Activated CD4-positive, alpha-beta T cell treated with anti-CD3 and anti-CD28 coated beads, Interleukin-10, Interleukin-2, amounts not matched to agents 100 ng/mL and 50 ng/mL, durations not matched to agents 16 hours and 8 hours (primary cell): ENCODE measurements at regions not wholly inside any gene's neighbourhood (a gene's known extent, or its start where the extent isn't known, plus 50 kb on each side); places are given as distances from the start of the nearest gene placed in this dataset.
"Not testable (repeated sequence)": the region's sequence is repeated elsewhere in the genome, so short reads cannot be mapped to it uniquely, and the experiment has no call there.

ENCODE experiments used
- DNase-seq: peaks from one replicate; pipeline ENCODE4 v3.0.0-alpha.2; 2020

DNA sequence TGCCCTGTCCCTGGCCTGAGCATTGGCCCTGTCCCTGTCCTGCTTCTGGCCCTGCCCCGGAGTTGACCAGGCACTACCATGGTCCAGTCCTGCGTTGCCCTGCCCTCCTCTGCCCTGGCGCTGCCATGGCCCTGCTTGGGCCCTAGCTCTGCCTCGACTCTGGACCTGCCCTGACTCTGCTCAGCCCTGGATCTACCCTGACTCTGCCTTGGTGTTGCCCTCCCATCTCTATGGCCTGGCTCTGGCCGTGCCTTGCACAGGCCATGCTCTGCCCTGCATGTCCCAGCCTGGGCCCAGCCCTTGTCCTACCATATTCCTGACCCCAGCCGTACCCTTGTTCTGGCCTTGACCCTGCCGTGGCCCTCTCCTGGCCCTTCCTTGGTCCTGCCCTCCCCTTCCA, 235.7 kb downstream of the GOLGA6L6 start:
- not testable (repeated sequence) for DNase-seq

DNA sequence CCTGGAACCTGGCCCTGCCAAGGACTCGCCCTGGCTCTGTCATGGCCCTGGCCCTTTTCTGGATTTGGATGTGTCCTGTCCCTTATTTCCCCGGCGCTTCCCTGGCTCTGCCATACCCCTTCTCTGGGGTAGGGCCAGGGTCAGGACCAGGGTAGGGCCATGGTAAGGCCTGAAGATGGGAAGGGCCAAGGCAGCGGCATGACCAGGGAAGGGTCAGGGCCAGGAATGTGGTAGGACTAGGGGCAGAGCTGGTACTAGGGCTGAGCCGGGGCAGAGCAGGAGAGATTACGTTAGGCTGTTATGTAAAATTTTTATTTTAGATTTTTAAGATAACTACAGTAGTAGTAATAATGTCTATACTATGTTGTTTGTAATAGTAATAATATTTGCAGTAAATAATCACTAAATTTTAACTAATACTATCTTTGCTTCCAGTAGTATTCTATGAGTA, 236.6 kb downstream of the GOLGA6L6 start:
- not testable (repeated sequence) for DNase-seq

DNA sequence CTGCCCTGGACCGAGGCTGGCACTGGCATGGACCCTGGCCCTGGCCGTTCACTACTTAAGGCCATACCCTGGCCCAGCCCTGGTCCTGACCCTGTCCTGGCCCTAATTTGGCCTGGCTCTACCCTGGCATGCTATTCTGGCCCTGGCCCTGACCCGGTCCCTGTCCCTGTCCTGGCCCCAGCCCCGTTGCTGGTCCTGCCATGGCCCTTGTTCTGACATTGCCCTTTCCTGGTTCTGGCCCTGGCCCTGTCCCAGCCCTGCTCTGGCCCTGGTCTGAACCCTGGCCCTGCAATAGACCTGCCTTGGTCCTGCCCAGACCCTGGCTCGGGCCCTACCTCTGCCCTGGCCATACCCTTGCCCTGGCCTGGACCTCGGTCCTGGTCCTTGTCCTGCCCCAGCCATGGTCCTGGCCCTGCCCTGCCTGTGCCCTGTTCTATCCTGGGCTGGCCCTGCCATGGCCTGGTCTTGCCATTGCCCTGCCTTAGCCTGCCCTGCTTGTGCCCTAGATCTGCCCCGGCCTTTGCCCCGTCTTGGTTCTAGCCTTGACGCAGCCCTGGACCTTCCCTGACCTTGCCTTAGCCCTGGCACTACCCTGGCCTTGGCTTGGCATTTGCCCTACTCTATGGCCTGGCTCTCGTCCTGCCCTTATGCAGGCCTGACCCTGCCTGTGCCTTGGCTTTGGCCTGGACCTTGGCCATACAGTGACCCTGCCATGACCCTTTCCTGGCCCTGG, 237.2 kb downstream of the GOLGA6L6 start:
- DNase-seq: not testable (repeated sequence)

DNA sequence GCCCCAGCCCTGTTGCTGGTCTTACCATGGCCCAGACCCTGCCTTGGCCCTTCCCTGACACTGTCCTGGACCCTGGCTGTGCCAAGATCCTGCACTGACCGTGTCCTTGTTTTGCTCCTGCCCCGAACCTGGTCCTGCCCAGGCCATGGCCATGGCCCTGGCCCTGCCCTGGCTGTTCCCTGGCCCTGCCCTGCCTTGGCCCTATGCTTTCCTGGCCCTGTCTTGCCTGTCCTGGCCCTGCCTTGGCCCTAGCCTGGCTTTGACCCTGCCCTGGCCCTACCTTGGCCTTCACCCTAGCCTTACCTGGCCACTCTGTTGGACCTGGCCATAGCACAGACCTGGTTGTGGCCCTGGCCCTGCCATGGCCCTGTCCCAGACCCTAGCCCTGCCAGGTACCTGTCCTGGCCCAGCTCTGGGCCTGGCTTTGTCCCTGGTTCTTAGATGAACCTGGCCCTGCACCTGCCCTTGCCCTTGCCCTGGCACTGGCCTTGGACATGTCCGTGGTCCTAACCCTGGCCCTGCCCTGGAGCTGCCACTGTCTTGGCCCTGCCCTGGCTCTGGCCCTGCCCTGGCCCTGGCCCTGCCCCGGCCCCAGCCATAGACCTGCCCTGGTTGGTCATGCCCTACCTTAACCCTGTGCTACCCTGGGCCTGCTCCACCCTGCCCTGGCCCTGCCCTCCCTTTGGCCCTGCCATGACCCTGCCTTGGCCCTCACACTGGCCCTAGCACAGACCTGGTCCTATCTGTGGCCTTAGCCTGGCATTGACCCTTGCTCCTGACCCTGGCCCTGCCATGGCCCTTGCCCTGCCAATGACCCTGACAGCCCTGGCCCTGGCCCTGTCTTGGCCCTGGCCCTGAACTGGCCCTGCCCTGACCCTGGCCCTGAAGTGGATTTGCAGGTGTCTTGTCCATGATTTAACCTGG, 238.1 kb downstream of the GOLGA6L6 start:
- DNase-seq: not testable (repeated sequence)

DNA sequence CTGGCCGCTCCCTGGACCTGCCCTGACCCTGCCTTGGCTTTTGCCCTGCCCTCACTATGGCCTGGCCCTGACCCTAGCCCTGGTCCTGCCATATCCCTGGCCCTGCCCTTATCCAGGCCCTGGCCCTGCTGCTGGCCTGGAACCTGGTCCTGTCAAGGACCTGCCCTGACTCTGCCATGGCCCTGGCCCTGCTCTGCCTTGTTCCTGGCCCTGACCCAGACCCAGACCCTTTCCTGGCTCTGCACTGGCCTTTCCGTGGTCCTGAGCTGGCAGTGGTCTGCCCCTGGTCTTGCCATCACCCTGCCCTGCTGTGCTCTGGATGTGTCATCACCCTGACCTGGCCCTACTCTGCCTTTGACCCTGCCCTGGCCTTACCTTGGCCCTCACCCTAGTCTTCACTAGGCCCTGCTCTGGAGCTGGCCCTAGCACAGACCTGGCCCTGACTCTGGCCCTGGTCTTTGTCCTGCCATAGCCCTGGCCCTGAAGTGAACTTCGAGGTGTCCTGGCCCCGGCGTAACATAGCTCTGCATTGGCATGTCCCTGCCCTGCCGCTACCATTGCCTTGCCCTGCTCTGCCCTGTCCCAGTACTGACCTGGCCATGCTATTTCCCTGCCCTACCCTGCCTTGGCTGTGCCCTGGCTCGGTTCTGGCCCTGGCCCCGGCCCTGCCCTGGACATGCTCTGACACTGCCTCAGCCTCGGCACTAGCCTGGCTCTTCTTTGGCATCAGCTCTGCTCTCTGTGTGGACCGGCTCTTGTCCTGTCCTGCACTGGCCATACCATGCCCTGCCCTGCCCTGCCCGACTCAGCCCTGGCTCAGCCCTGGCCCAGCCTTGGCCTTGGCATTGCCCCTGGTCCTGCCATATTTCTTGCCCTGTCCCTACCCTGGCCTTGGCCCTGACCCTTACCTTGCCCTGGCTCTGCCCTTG, 239.2 kb downstream of the GOLGA6L6 start:
- not testable (repeated sequence) for DNase-seq

DNA sequence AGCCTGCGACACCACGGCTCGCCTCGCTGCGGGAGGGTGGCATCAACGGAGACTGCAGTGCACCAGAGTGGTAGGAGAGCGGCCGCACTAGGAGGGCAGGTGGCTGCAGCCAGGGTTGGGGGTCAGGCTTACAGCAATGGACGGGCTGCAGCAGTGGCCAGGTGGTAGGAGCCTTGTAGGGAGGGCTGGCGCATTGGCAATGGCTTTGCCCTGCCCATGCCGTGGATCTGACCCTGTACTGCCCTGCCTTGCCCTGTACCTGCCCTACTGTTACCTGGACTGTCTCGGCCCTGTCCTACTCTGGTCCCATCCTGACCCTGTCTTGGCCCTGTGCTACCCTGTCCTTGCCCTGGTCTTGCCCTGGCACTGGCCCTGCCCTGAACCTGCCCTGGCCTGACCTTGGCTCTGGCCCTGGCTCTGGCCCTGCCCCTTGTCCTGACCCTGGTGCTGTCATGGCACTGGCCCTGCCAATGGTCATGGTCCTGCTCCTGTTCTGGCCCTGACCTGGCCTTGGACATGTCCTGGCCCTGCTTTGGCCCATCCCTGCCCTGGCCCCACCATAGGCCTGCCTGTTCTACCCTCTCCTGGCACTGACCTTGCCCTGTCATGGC, 240.0 kb downstream of the GOLGA6L6 start:
- DNase-seq: not testable (repeated sequence)

DNA sequence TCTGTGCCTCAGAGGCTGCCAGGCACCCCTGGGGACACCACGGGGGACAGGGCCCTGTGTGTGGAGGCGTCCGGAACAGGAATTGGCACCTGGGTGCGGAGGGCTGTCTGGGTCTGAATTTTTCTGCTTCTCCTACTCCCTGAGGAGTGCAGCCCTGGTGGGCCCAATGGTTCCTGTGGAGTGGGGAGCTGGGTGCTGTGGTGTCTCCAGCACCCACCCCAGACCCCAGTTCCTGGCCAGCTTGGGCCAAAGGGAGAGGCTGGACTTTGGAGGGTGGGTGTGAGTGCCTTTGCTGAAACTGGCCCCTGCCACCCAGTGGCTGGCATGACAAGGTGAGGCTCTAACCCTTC, 240.6 kb downstream of the GOLGA6L6 start:
- DNase-seq: not testable (repeated sequence)

DNA sequence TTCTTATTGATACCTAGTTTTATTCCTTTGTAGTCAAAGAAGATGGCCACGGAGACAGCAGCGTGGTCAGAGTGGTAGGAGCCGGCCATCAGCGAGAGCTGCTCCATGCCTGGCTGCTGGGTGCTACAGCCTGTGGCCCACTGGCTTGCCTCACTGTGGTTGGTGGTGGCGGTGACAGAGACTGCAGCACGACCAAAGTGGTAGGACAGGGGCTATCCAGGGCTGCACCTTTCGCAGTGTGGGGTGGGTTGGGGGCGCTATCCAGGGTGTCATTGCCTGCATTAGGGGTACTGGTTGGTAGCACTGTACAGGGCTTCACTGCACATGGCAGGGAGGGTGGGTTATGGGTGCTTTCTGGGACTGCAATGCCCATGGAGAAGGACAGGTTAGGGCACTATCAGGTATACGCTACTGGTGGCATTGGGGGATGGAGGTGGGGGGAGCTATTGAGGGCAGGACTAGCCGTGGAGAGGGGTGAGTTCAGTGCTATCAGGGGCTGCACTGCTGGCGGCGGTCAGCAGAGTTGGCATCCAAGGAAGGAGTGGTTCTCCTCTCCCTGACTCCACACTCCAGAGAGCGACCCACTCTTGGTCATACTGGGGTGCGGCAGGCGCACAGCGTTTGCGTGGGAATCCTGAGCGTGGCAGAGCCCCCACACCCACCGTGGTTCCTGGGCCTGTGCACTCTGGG, 241.1 kb downstream of the GOLGA6L6 start:
- DNase-seq: not testable (repeated sequence)

DNA sequence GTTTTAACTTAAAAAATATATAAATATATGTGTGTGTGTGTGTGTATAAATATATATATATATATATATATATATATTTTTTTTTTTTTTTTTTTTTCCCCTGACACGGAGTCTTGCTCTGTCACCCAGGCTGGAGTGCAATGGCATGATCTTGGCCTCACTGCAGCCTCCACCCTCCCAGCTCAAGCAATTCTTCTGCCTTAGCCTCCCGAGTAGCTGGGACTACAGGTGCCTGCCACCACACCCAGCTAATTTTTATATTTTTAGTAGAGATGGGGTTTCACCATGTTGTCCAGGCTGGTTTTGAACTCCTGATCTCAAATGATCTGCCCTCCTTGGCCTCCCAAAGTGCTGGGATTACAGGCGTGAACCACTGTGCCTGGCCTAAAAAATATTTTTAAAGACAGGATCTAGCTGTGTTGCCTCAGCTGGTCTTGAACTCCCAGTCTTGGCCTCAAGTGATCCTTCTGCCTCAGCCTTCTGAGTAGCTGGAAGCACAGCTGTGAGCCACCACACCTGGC, 243.9 kb downstream of the GOLGA6L6 start:
- DNase-seq: not testable (repeated sequence)

DNA sequence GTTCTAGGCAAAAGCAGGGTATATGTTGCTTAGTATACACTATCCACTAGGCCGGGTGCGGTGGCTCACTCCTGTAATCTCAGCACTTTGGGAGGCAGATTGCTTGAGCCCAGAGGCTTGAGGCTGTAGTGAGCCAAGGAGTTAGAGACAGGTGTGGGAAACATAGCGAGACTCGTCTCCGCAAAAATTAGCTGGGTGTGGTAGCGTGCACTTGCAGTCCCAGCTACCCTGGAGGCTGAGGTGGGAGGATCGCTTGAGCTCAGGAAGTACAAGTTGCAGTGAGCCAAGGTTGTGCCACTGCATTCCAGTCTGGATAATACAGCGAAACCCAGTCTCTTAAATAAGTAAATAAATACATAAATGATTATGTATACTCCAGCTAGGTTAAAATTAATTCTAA, 245.3 kb downstream of the GOLGA6L6 start:
- not testable (repeated sequence) for DNase-seq

DNA sequence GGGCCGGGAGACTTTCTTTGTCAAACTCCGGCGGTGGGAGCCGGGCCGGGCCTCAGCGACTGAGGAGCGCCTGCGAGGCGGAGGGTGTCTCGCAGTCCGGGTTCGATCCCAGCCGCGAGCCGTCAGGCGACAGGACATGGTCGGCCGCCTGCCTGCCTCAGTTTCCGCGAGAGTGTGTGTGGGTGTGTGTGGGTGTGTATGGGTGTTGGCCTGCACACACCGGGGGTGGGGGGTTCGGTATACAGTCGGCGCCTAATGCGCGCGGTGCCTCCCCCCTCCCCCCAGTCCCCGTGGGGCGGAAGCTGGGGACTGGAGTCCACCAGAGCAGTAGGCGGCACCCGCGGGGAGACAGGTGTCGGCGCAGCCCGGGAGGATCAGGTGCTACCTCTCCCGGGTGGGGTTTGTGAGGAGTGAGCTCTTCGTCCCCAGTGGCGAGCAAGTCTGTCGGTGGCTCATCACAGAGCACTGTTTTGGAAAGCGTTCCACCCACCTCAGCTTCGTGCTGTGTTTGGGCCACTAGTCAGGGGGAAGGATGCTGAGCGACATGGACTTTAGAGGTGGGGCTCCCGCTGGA, 246.3 kb downstream of the GOLGA6L6 start:
- no peak for DNase-seq

DNA sequence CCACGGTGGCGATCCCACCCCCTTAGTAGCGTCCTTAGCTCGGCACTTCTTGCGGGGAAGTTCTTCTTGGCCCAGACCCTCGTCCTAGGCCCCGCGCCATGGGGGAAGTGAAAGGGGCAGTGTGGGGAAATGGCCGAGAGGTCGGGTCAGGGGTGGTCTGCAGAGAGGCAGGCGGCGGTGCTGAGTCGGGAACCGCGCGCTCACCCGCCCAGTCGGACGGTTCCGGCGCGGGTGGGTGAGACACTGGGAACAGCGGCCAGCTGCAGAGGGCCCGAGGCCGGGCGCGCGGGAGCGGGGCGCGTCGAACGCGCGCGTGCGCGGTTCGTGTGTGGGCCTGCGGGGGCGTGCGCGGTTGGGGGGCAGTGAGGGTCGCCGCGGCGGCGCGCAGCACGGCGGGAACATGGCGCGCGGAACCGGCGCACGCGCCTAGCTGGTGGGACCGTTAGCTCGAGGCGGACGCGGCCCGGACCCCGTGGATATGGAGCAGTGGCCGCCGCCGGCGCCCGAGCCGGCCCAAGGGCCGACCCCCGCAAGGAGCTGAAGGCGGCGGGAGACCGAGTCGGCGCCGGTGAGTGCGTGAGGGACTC, 246.9 kb downstream of the GOLGA6L6 start:
- DNase-seq: no peak

DNA sequence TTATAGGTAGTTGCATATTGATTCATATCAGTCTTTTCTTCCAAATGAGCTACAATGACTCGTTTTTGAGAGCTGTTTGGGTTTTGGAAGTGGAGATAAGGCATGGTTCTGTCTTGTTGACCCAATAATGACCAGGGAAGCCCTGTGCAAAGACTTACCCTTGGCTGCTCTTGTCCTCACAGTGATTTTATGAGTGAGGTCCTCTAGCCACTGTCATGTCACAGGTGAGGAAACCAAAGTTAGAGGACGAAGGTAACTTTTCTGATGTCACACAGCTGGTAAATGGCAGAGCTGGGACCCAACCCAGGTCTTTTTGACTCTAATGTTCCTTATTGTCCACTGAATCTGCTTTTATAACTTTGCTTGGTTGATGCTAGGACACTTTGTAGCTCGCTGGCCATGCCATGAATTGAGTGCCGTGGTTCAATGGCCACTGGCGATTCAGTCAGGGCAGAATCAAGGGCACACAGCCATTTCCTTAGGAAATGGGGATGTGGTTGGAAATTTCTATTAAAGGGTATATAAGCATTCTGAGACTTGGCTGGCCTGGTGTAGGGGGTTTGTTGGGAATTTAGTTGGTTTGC, 249.1 kb downstream of the GOLGA6L6 start:
- DNase-seq: not testable (repeated sequence)

DNA sequence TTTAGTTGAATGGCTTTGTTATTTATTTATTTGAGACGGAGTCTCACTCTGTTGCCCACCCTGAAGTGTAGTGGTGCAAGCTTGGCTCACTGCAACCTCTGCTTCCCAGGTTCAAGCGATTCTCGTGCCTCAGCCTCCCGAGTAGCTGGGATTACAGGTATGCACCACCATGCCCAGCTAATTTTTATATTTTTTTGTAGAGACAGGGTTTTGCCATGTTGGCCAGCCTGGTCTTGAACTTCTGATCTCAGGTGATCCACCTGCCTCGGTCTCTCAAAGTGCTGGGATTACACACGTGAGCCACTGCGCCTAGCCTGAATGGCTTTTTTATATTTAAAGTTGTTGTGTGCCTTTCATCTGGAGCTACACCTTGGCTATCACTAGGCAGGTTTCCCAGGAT, 250.0 kb downstream of the GOLGA6L6 start:
- DNase-seq: not testable (repeated sequence)

DNA sequence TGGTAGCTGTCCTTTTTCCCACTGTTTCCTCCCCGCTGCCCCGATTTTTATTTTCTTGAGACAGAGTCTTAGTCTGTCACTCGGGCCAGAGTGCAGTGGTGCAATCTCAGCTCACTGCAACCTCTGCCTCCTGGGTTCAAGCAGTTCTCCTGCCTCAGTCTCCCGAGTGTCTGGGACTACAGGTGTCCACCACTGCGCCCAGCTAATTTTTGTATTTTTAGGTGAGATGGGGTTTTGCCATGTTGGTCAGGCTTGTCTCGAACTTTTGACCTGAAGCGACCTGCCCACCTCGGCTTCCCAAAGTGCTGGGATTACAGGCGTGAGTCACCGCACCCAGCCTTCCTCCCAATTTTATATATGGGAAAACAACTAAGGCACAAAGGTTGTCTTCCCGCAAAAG, 251.0 kb downstream of the GOLGA6L6 start:
- not testable (repeated sequence) for DNase-seq

DNA sequence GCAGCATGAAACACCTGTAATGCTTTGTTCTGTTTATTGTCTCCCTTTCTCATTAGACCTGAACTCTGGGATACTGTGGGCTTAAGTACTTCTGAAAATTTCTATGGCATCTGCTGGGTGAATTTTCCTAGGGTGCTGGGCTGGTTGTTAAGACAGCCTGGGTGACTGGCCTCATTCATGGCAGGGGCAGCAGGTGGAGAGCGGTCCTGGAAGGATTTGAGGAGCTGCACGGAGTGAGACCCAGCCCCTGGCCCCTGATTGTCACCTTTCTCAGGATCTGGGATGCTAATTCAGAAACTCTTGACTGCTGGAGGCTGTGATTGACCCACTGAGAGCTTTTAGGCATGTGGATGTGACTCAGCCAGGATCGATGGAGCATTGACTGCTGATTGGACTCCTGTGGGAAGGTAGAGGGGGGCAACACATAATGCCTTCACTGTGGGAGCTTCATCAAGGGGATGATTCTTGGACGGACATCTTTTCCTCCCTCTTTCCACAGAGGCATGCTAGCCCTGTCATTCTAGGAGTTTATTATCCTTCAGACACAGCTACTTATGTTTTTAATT, 252.0 kb downstream of the GOLGA6L6 start:
- DNase-seq: not testable (repeated sequence)

DNA sequence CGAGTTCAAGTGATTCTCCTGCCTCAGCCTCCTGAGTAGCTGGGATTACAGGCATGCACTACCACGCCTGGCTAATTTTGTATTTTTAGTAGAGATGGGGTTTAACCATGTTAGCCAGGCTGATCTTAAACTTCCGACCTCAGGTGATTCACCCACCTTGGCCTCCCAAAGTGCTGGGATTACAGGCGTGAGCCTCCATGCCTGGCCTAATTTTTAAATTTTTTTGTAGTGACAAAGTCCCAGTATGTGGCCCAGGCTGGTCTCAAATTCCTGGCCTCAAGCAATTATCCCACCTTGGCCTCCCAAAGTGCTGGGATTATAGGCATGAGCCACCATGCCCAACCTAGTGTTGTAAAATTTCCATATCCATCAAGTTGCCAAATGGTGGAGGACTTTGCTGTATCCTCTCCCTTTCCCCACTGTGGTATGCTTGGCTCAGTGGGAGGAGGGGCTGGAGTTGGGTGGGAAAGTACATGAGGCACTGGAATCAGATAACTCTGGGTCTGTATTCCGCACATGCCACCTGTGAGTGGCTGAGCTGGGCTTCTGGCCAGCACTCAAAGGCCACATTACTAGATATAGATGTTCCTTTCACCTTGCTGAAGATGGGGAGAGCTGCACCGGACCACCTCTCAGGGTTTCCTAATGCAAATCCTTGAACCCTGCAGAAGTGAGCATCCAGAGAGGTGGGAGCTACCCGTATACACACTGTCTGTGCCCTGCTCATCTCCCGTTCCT, 252.6 kb downstream of the GOLGA6L6 start:
- not testable (repeated sequence) for DNase-seq

DNA sequence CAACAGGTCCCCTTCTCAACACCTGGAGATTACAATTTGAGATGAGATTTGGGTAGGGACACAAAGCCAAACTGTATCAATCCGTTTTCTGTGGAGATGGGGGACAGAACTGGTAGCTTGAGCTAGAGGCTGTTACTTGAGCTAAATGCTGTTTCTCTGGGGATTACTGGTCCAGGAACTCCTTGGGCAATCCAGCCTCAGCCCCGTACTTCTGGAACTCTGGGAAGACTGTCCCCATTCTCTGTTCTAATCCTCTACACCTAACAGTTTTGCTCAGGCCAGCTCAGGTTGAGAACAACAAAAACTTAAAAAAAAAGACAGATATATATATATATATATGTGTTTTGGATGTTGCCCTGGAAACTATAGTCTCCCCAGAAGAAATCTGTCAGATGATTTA, 255.0 kb downstream of the GOLGA6L6 start:
- not testable (repeated sequence) for DNase-seq

DNA sequence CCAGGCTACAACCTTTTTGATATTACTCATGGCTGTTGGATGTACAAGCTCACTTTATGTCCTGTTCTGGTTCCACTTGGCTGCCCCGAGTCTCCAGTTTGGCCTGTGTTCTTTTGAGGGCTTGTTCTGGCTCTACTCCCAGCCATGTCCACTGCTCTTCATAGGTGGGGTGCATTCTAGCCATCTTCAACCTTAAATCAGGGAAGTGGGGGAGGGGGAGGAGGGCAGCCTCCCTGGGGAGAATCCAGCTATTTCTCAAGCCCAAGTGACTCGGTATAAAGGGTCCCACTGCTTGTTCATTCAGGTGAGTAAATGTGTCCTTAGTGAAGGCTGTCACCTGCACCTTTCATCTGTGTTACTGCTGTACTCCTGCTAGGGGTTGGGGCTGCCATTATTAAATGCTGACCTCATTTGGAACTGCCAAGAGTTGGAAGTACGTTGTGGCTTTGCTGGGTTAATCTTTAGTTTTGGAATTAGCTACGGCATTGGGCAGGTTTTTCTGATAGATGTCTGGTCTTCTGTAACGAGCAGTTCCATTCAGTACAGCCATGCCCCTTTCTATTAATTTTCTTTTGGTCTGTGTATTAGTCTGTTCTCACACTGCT, 255.8 kb downstream of the GOLGA6L6 start:
- not testable (repeated sequence) for DNase-seq
